ENCODE measurements at regions not wholly inside any gene's neighbourhood (a gene's known extent, or its start where the extent isn't known, plus 50 kb on each side); places are given as distances from the start of the nearest gene placed in this dataset.

- TF ChIP-seq ZNF248 (tag by site-specific recombination; IDR thresholded peaks at IDR 0.05) (no peak), ZNF398 (tag by site-specific recombination; IDR thresholded peaks at IDR 0.05) (no peak), KLF9 (tag by site-specific recombination; IDR thresholded peaks at IDR 0.05; ENCODE audit: low read depth) (no peak), ZSCAN18 (tag by site-specific recombination; IDR thresholded peaks at IDR 0.05) (no peak), YY2 (tag by site-specific recombination; IDR thresholded peaks at IDR 0.05) (no peak), PRDM6 (tag by site-specific recombination; IDR thresholded peaks at IDR 0.05) (no peak)
Observed at GRCh38 chr17:10931133-10931532, 93.2 kb upstream of the PIRT start (continued).

- CTCF ChIA-PET = no interaction called here
- no peak overlapping the region for H3K4me3 ChIP-seq (ENCODE audit: low read depth, low read length)
- H3K36me3 ChIP-seq (ENCODE audit: control insufficient read depth in 2 of 2, insufficient read depth in 1 of 2, low read length in 2 of 2) = no peaks in the 10 kb centered on the region
- H3K27ac ChIP-seq (ENCODE audit: extremely low read depth, low read depth, low read length) = no peak overlapping the region
- no peaks in the 10 kb centered on the region for H3K9me3 ChIP-seq (ENCODE audit: control insufficient read depth, insufficient read depth, low read depth, low read length)
- POLR2A ChIA-PET = no interaction called here
- TF ChIP-seq SP3 (tag by site-specific recombination; IDR thresholded peaks at IDR 0.05) (no peak), ZNF266 (tag by site-specific recombination; IDR thresholded peaks at IDR 0.05; ENCODE audit: low read depth) (no peak), ZNF596 (tag by site-specific recombination; IDR thresholded peaks at IDR 0.05) (no peak), ZNF302 (tag by site-specific recombination; IDR thresholded peaks at IDR 0.05; ENCODE audit: low read depth) (no peak), KLF1 (tag by site-specific recombination; IDR thresholded peaks at IDR 0.05) (no peak), ZFP41 (tag by site-specific recombination; IDR thresholded peaks at IDR 0.05; ENCODE audit: borderline replicate concordance) (no peak), ZNF837 (tag by site-specific recombination; IDR thresholded peaks at IDR 0.05) (no peak), ZBTB26 (tag by site-specific recombination; optimal IDR thresholded peaks at IDR 0.05) (no peak), ZNF580 (tag by site-specific recombination; IDR thresholded peaks at IDR 0.05) (no peak), ZNF138 (tag by site-specific recombination; IDR thresholded peaks at IDR 0.05; ENCODE audit: borderline replicate concordance) (no peak), ZNF791 (tag by site-specific recombination; IDR thresholded peaks at IDR 0.05) (no peak), SALL2 (tag by site-specific recombination; IDR thresholded peaks at IDR 0.05; ENCODE audit: borderline replicate concordance) (no peak), ZNF639 (tag by site-specific recombination; IDR thresholded peaks at IDR 0.05) (no peak), ZNF37A (tag by site-specific recombination; IDR thresholded peaks at IDR 0.05) (no peak)
- no peaks in the 10 kb centered on the region for H3K4me1 ChIP-seq (ENCODE audit: control insufficient read depth, insufficient read depth, low read length)
Observed at GRCh38 chr17:10927712-10928111, 89.8 kb upstream of the PIRT start.
